ENCODE measurements at regions not wholly inside any gene's neighbourhood (a gene's known extent, or its start where the extent isn't known, plus 50 kb on each side); places are given as distances from the start of the nearest gene placed in this dataset.

GRCh38 chr4:163757219-163757618 is 262.7 kb downstream of the TMA16 start:
- no peak overlapping the region for H4K5ac ChIP-seq (ENCODE audit: insufficient read length, low read depth, low read length)
- H3K9me3 ChIP-seq (ENCODE audit: insufficient read depth in 2 of 2, low read depth in 1 of 2, low read length in 1 of 2): no peaks in the 10 kb centered on the region
- no peak overlapping the region for H3K4ac ChIP-seq (replicated peaks; ENCODE audit: insufficient read length, low read depth, low read length)
- H3K27me3 ChIP-seq (replicated peaks in 1 of 4; ENCODE audit: control insufficient read depth in 3 of 4, extremely low read depth in 1 of 4, insufficient read depth in 3 of 4, low read length in 3 of 4): no peaks in the 10 kb centered on the region
- no peaks in the 10 kb centered on the region for H3K36me3 ChIP-seq (ENCODE audit: control insufficient read depth in 2 of 4, insufficient read depth in 4 of 4, low read length in 3 of 4)
- no peak for DNase-seq (ENCODE audit: low read depth in 1 of 2, low spot score in 2 of 2)
- H4K20me1 ChIP-seq (replicated peaks in 1 of 2; ENCODE audit: control insufficient read depth in 1 of 2, insufficient read depth in 2 of 2, low read length in 2 of 2): no peaks in the 10 kb centered on the region
- TF ChIP-seq RBBP5 (IDR thresholded peaks at IDR 0.05; ENCODE audit: borderline replicate concordance, low read depth, low read length) (no peak), SIX5 (IDR thresholded peaks at IDR 0.05; ENCODE audit: low read depth, low read length) (no peak), GABPA (IDR thresholded peaks at IDR 0.05; ENCODE audit: borderline replicate concordance, insufficient read depth, low read length) (no peak), BCL11A (IDR thresholded peaks at IDR 0.05; ENCODE audit: low read depth in 2 of 2, low read length in 2 of 2) (no peak), CHD2 (IDR thresholded peaks at IDR 0.05; ENCODE audit: low read length) (no peak), KDM4A (IDR thresholded peaks at IDR 0.05; ENCODE audit: low read depth, low read length, severe bottlenecking) (no peak), BRCA1 (IDR thresholded peaks at IDR 0.05; ENCODE audit: low read depth, low read length) (no peak), ATF3 (IDR thresholded peaks at IDR 0.05; ENCODE audit: insufficient read depth, low read depth, low read length) (no peak), POLR2A (IDR thresholded peaks at IDR 0.05; ENCODE audit: control extremely low read depth in 1 of 2, low read depth in 2 of 2, low read length in 2 of 2) (no peak)
- no peak overlapping the region for H3K14ac ChIP-seq (ENCODE audit: insufficient read length)
- H2BK5ac ChIP-seq (ENCODE audit: low read depth, low read length): no peak overlapping the region
- H3K4me2 ChIP-seq (ENCODE audit: insufficient read depth in 1 of 2, low read depth in 2 of 2, low read length in 2 of 2): no peak overlapping the region
- H3K4me1 ChIP-seq (replicated peaks in 1 of 4; ENCODE audit: control insufficient read depth in 3 of 4, insufficient read depth in 4 of 4, low read length in 3 of 4): no peaks in the 10 kb centered on the region
- WGBS, 2 experiments (ENCODE audit: extremely low coverage in 1 of 2, insufficient coverage in 1 of 2, insufficient read length in 1 of 2, insufficient replicate concordance in 2 of 2, low coverage in 1 of 2, low lambda C conversion rate in 2 of 2, missing lambda C conversion rate in 1 of 2): 100% methylated on average over 1 of the region's 1 CpG; no CpG with 5 or more reads in 1 of the 2 experiments
- H2BK120ac ChIP-seq (replicated peaks; ENCODE audit: low read depth, low read length): no peak overlapping the region
- H3K18ac ChIP-seq (ENCODE audit: extremely low read depth, low read length): no peak overlapping the region
- no peaks in the 10 kb centered on the region for H3K23me2 ChIP-seq (ENCODE audit: low read depth, low read length)
- no peak overlapping the region for H3K27ac ChIP-seq (ENCODE audit: low read depth, low read length)
- no peak overlapping the region for H2BK12ac ChIP-seq (ENCODE audit: low read depth, low read length)
- H2BK20ac ChIP-seq (ENCODE audit: low read length): no peak overlapping the region
- POLR2A ChIA-PET (ENCODE audit: partially characterized antibody): no interaction called here
- H3K4me3 ChIP-seq (ENCODE audit: extremely low read depth in 1 of 4, insufficient read depth in 2 of 4, low read depth in 3 of 4, low read length in 4 of 4): no peak overlapping the region
- H2BK15ac ChIP-seq (ENCODE audit: low read length): no peak overlapping the region
- no peak overlapping the region for H2AK5ac ChIP-seq (ENCODE audit: low read depth, low read length)
- H3K56ac ChIP-seq (replicated peaks; ENCODE audit: insufficient read length, low read depth, low read length): no peak overlapping the region
- no peak overlapping the region for H2AFZ ChIP-seq (ENCODE audit: low read length)
- H3K79me2 ChIP-seq (ENCODE audit: control insufficient read depth in 1 of 2, insufficient read depth in 2 of 2, low read length in 2 of 2): no peaks in the 10 kb centered on the region
- CTCF ChIA-PET (ENCODE audit: partially characterized antibody): interaction anchor here (0.8 to 4.7 kb wide), 4 partner anchors 13 to 201 kb away, joined by 3 to 24 read pairs (median 4); no protein-coding TSS in a partner anchor
- no peak for FAIRE-seq
- no peak overlapping the region for H3K9ac ChIP-seq (replicated peaks in 1 of 4; ENCODE audit: extremely low read depth in 1 of 4, low read depth in 3 of 4, low read length in 3 of 4)
- H4K8ac ChIP-seq (ENCODE audit: extremely low read depth, insufficient read depth, low read length): no peak overlapping the region
- no peaks in the 10 kb centered on the region for H3K79me1 ChIP-seq (ENCODE audit: low read depth, low read length)
- no peak overlapping the region for H3K23ac ChIP-seq (ENCODE audit: insufficient read length)
- H4K91ac ChIP-seq (replicated peaks; ENCODE audit: insufficient read length, low read length): no peak overlapping the region

All from H1 (cell line).